Loucy (cell line): ENCODE measurements at regions not wholly inside any gene's neighbourhood (a gene's known extent, or its start where the extent isn't known, plus 50 kb on each side); places are given as distances from the start of the nearest gene placed in this dataset.

Experiments used
- H2AFZ ChIP-seq: fragments of 200-600 bp; sonication (generic); 2 replicates; pipeline ENCODE4 v1.6.0; 2016; ENCODE audit warnings: antibody characterized with exemption, mild to moderate bottlenecking, low read length, moderate library complexity
- H3F3A ChIP-seq: fragments of 200-600 bp; 2 replicates; pipeline ENCODE4 v1.6.0; 2016; ENCODE audit warnings: antibody characterized with exemption, low read depth, mild to moderate bottlenecking
- H3K27me3 ChIP-seq: fragments of 200-600 bp; sonication (generic); 2 replicates; pipeline ENCODE4 v1.6.1; 2014; ENCODE audit warnings: low read length, mild to moderate bottlenecking; ENCODE audit not compliant: insufficient read depth, poor library complexity, severe bottlenecking
- H3K36me3 ChIP-seq: fragments of 200-600 bp; sonication (generic); 2 replicates; pipeline ENCODE4 v1.6.1; 2016; ENCODE audit warnings: low read length; ENCODE audit not compliant: insufficient read depth
- H3K4me1 ChIP-seq: fragments of 200-600 bp; sonication (generic); 2 replicates; pipeline ENCODE4 v1.5.1; 2014; ENCODE audit warnings: low read length, mild to moderate bottlenecking; ENCODE audit not compliant: insufficient read depth, poor library complexity, severe bottlenecking
- H3K4me2 ChIP-seq: fragments of 200-600 bp; sonication (generic); 2 replicates; pipeline ENCODE4 v1.6.0; 2014; ENCODE audit warnings: antibody characterized with exemption, low read length, low read depth, mild to moderate bottlenecking; ENCODE audit not compliant: poor library complexity, severe bottlenecking
- H3K4me3 ChIP-seq: fragments of 200-600 bp; sonication (generic); 2 replicates; pipeline ENCODE4 v1.5.1; 2014; ENCODE audit warnings: low read length, mild to moderate bottlenecking, mixed read lengths; ENCODE audit not compliant: poor library complexity, severe bottlenecking
- H3K79me2 ChIP-seq: fragments of 200-600 bp; sonication (generic); 2 replicates; pipeline ENCODE4 v1.6.1; 2014; ENCODE audit warnings: low read length; ENCODE audit not compliant: insufficient read depth
- H3K9ac ChIP-seq: fragments of 200-600 bp; sonication (generic); 2 replicates; pipeline ENCODE4 v1.6.0; 2014; ENCODE audit warnings: mild to moderate bottlenecking, low read depth, low read length, moderate library complexity; ENCODE audit not compliant: poor library complexity, severe bottlenecking
- H3K9me2 ChIP-seq: fragments of 200-600 bp; sonication (generic); replicated peaks from 2 replicates; pipeline ENCODE4 v1.6.1; 2016; ENCODE audit warnings: low read depth, low read length, mixed read lengths
- H3K9me3 ChIP-seq: fragments of 200-600 bp; sonication (generic); 2 replicates; pipeline ENCODE4 v1.6.1; 2014; ENCODE audit warnings: mild to moderate bottlenecking, antibody characterized with exemption, low read length, low read depth; ENCODE audit not compliant: insufficient read depth
- H4K20me1 ChIP-seq: fragments of 200-600 bp; sonication (generic); 2 replicates; pipeline ENCODE4 v1.6.0; 2014; ENCODE audit warnings: antibody characterized with exemption, low read length, mild to moderate bottlenecking; ENCODE audit not compliant: insufficient read depth, poor library complexity, severe bottlenecking
- CTCF ChIP-seq: fragments of 200-600 bp; sonication (generic); conservative IDR thresholded peaks from 2 replicates; pipeline ENCODE4 v1.5.1; 2014; ENCODE audit warnings: mild to moderate bottlenecking, antibody characterized with exemption, low read length
- EZH2phosphoT487 ChIP-seq: fragments of 200-600 bp; IDR thresholded peaks from 2 replicates; pipeline ENCODE4 v1.6.1; 2018; ENCODE audit warnings: antibody characterized with exemption, mild to moderate bottlenecking, moderate library complexity, borderline replicate concordance

GRCh38 chr16:16928532-16929109 is 542.1 kb downstream of the XYLT1 start:
- Histone ChIP-seq H3K79me2 (no peaks in the 10 kb centered on the region), H3F3A (no peaks in the 10 kb centered on the region), H3K4me3 (no peak overlapping the region), H2AFZ (no peak overlapping the region), H3K36me3 (no peaks in the 10 kb centered on the region), H3K4me1 (no peaks in the 10 kb centered on the region), H3K9ac (no peak overlapping the region), H3K27me3 (no peaks in the 10 kb centered on the region), H3K9me2 (no peaks in the 10 kb centered on the region), H3K4me2 (no peak overlapping the region), H4K20me1 (no peaks in the 10 kb centered on the region), H3K9me3 (no peaks in the 10 kb centered on the region; the same call in 1 of the 2 replicates)
- TF ChIP-seq CTCF (no peak), EZH2phosphoT487 (no peak)

- H3K9ac ChIP-seq = no peak overlapping the region
- H3K9me2 ChIP-seq = no peaks in the 10 kb centered on the region
- H3F3A ChIP-seq = no peaks in the 10 kb centered on the region
- no peaks in the 10 kb centered on the region for H4K20me1 ChIP-seq
- H3K9me3 ChIP-seq = no peaks in the 10 kb centered on the region; the same call in 1 of the 2 replicates
- no peak overlapping the region for H3K4me3 ChIP-seq
- no peak for TF ChIP-seq CTCF
- TF ChIP-seq EZH2phosphoT487 = no peak
- no peaks in the 10 kb centered on the region for H3K36me3 ChIP-seq
- H3K27me3 ChIP-seq = no peaks in the 10 kb centered on the region
- no peaks in the 10 kb centered on the region for H3K4me1 ChIP-seq
- H2AFZ ChIP-seq = no peak overlapping the region
- H3K4me2 ChIP-seq = no peak overlapping the region
- no peaks in the 10 kb centered on the region for H3K79me2 ChIP-seq
These were observed 540.3 kb downstream of the XYLT1 start for GRCh38 chr16:16930309-16931000.

GRCh38 chr16:16933861-16934260 is 536.9 kb downstream of the XYLT1 start:
- Histone ChIP-seq H3K36me3 (no peaks in the 10 kb centered on the region), H3K4me3 (no peak overlapping the region), H3K9ac (no peak overlapping the region), H4K20me1 (no peaks in the 10 kb centered on the region), H3K4me1 (no peaks in the 10 kb centered on the region), H3K9me3 (no peaks in the 10 kb centered on the region; the same call in 1 of the 2 replicates), H3K4me2 (no peak overlapping the region), H2AFZ (no peak overlapping the region), H3K27me3 (no peaks in the 10 kb centered on the region), H3F3A (no peaks in the 10 kb centered on the region), H3K9me2 (no peaks in the 10 kb centered on the region), H3K79me2 (no peaks in the 10 kb centered on the region)
- no peak for TF ChIP-seq EZH2phosphoT487
- no peak for TF ChIP-seq CTCF
